Right ventricle myocardium inferior (tissue), 1 donor: ENCODE measurements at regions not wholly inside any gene's neighbourhood (a gene's known extent, or its start where the extent isn't known, plus 50 kb on each side); places are given as distances from the start of the nearest gene placed in this dataset.
A peak's percentile ranks its signal among the peaks of the same experiment; 100 is the strongest.
"Not testable (repeated sequence)": the region's sequence is repeated elsewhere in the genome, so short reads cannot be mapped to it uniquely, and the experiment has no call there.

Experiments
- ATAC-seq: fragments of 200-7000 bp; cut with Tn5 transposase; one replicate; pipeline ENCODE4 v1.9.1; 2020; ENCODE audit warnings: mild to moderate bottlenecking, moderate library complexity
- DNase-seq: peaks from one replicate; pipeline ENCODE4 v3.0.0; 2021; ENCODE audit errors: missing footprints
- intact Hi-C: fragments of 100-400 bp; cut with DNase I; formaldehyde crosslinking; loops from one replicate; pipeline ENCODE4 v1.11.0; 2022
- donor health status: DM: no; HTN: yes; CAD: no; lungs with severe emphysema.

- DNase-seq, intact Hi-C loops, ATAC-seq: not testable (repeated sequence)
These were observed 131.3 kb downstream of the POTEH start for GRCh38 chr22:15821088-15821487.

- ATAC-seq, DNase-seq, intact Hi-C loops: not testable (repeated sequence)
These were observed 132.2 kb downstream of the POTEH start for GRCh38 chr22:15822001-15822400.

- ATAC-seq, intact Hi-C loops, DNase-seq: not testable (repeated sequence)
These were observed 133.4 kb downstream of the POTEH start for GRCh38 chr22:15823178-15823577.

GRCh38 chr22:15832235-15832634 is 142.4 kb downstream of the POTEH start:
- ATAC-seq, DNase-seq, intact Hi-C loops: not testable (repeated sequence)

GRCh38 chr22:15835729-15836128 is 145.9 kb downstream of the POTEH start:
- DNase-seq, ATAC-seq, intact Hi-C loops: not testable (repeated sequence)

- peak; percentile 50 for ATAC-seq
- intact Hi-C loops, DNase-seq: not testable (repeated sequence)
These were observed 159.9 kb downstream of the POTEH start for GRCh38 chr22:15849772-15850171.

- ATAC-seq, intact Hi-C loops: not testable (repeated sequence)
- peak; percentile 18 for DNase-seq
These were observed 164.0 kb downstream of the POTEH start for GRCh38 chr22:15853716-15854373.

GRCh38 chr22:15854421-15854820 is 164.6 kb downstream of the POTEH start:
- DNase-seq, intact Hi-C loops: not testable (repeated sequence)
- peak; percentile 39 for ATAC-seq

GRCh38 chr22:15854978-15855377 is 165.2 kb downstream of the POTEH start:
- DNase-seq, result not testable (repeated sequence)

GRCh38 chr22:15880926-15881325 is 191.1 kb downstream of the POTEH start:
- intact Hi-C loops, DNase-seq, ATAC-seq: not testable (repeated sequence)

More at GRCh38 chr22:15854978-15855377, 165.2 kb downstream of the POTEH start:
- intact Hi-C loops, ATAC-seq: not testable (repeated sequence)

GRCh38 chr22:15904326-15904725 is 214.5 kb downstream of the POTEH start:
- intact Hi-C loops, DNase-seq, ATAC-seq: not testable (repeated sequence)

GRCh38 chr22:15911704-15912103 is 221.9 kb downstream of the POTEH start:
- DNase-seq, ATAC-seq, intact Hi-C loops: not testable (repeated sequence)

- intact Hi-C loops, DNase-seq, ATAC-seq: not testable (repeated sequence)
These were observed 229.3 kb downstream of the POTEH start for GRCh38 chr22:15919120-15919519.

GRCh38 chr22:15920941-15921340 is 231.1 kb downstream of the POTEH start:
- ATAC-seq, DNase-seq, intact Hi-C loops: not testable (repeated sequence)

- intact Hi-C loops, ATAC-seq, DNase-seq: not testable (repeated sequence)
These were observed 232.3 kb downstream of the POTEH start for GRCh38 chr22:15922132-15922531.

- DNase-seq, intact Hi-C loops, ATAC-seq: not testable (repeated sequence)
These were observed 232.8 kb downstream of the POTEH start for GRCh38 chr22:15922666-15923065.

- intact Hi-C loops, DNase-seq, ATAC-seq: not testable (repeated sequence)
These were observed 235.0 kb downstream of the POTEH start for GRCh38 chr22:15924820-15925219.

- intact Hi-C loops, ATAC-seq, DNase-seq: not testable (repeated sequence)
These were observed 237.3 kb downstream of the POTEH start for GRCh38 chr22:15927172-15927571.
